ENCODE measurements at regions not wholly inside any gene's neighbourhood (a gene's known extent, or its start where the extent isn't known, plus 50 kb on each side); places are given as distances from the start of the nearest gene placed in this dataset.
"Not testable (repeated sequence)": the region's sequence is repeated elsewhere in the genome, so short reads cannot be mapped to it uniquely, and the experiment has no call there.

- no peak for DNase-seq (ENCODE audit: low read depth)
These were observed 120.5 kb downstream of the PHETA1 start for GRCh38 chr12:111248236-111249017.

DNA sequence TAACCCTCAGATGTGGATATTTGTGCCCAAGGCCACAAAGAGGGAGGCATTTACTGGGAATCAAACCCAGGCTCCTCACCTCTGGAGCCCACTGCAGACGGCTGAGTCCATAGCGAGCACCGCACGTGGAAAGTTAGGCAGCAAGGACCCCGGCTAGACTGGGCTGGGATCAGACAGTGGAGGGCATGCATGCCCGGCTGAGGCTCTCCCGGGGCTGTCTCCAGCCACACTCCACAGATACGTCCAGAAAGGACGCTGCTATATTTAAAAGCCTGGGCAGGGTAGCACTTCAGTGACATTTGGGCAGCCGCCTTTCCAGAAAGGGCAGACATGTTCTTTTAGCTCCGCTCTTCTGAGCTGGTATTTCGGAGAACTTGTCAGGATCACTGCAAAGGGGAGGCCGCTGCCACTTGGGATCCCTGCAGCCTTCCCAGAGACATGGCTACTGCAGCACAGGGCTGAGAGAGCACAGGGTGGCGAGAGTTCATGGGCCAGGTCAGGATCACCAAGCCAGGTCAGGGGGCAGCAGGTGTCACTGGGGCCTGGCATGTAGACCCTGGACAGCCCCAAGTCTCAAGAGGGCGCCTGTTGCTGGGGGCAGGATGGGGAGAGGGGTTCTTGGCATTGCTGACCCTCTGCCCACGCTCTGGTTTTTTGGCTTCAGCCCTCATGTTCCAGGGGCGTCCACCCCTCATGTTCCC lies 121.7 kb downstream of the PHETA1 start:
- DNase-seq (ENCODE audit: low read depth), result no peak

- DNase-seq (ENCODE audit: low read depth), result no peak
These were observed 122.4 kb downstream of the PHETA1 start for GRCh38 chr12:111246477-111247011.

GRCh38 chr12:111245701-111246476 lies 123.0 kb downstream of the PHETA1 start:
- no peak for DNase-seq (ENCODE audit: low read depth)

- DNase-seq (ENCODE audit: low read depth), result no peak
These were observed 124.2 kb downstream of the PHETA1 start for GRCh38 chr12:111244673-111245072.

DNA sequence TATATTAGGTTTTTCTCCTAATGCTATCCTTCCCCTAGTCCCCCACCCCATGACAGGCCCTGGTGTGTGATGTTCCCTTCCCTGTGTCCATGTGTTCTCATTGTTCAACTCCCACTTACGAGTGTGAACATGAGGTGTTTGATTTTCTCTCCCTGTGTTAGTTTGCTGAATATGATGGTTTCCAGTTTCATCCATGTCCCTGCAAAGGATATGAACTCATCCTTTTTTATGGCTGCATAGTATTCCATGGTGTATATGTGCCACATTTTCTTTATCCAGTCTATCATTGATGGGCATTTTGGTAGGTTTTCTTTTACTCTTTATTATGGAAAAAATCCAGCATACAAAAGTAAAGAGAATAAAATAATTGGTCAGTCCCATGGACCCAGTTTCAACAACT lies 126.1 kb downstream of the PHETA1 start:
- not testable (repeated sequence) for DNase-seq (ENCODE audit: low read depth)

DNA sequence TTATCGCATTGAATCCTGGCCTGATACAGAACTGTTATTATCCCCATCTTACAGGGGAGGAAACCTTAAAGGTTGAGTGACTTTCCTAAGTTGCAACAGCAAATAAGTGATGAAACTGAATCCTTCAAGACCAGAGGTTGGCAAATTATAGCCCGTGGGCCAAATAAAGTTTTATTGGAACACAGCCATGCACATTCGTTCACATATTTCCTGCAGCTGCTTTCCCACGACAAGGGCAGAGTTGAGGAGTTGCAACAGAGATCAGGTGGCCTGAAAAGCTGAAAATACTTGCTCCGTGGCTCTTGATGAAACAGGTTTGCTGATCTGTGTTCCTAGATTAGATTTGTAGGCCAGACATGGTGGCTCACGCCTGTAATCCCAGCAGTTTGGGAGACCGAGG lies 126.7 kb downstream of the PHETA1 start:
- DNase-seq (ENCODE audit: low read depth), result no peak

DNA sequence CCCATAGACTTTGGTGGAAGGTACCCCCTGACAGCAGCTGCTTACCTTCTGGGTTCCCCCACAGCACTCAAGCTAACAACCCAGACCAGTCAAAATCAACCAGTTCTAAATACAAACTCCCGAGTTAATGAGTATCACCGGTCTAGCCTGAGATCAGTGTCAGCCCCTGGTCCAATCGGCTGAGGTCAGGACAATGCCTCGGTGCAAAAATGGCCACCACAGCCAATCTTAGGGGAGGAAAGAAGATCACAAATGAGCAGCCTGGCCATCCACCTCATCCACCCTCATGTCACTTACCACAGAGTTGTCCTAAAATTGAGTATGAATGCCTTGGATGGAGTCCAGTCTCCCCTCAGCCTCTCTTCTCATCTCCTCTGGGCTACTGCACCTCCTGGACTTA lies 128.5 kb downstream of the PHETA1 start:
- DNase-seq (ENCODE audit: low read depth), result no peak

DNA sequence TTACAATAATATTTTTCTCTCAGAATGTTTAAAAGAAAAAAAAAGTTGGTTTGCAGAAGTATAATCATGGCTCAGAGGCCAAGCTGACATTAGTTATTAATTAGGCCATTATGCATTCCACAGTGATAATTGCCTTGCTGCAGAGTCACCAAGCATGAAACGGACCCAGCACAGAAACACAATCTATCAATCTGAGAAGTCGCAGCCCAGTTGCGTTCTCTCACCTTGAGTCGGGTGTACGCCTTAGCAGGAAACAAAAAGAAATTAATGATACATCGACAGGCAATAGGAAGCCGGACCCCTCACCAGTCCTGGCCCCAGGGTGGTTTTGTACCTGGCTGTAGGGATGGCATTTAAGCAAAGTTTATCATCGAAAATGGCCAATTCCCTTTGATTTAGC lies 129.7 kb downstream of the PHETA1 start:
- no peak for DNase-seq (ENCODE audit: low read depth)

- no peak for DNase-seq (ENCODE audit: low read depth)
These were observed 130.7 kb downstream of the PHETA1 start for GRCh38 chr12:111238075-111238734.

GRCh38 chr12:111234491-111234890 lies 134.4 kb downstream of the PHETA1 start:
- DNase-seq (ENCODE audit: low read depth), result not testable (repeated sequence)

- DNase-seq (ENCODE audit: low read depth), result no peak
These were observed 135.1 kb downstream of the PHETA1 start for GRCh38 chr12:111233786-111234185.

GRCh38 chr12:111230649-111231048 lies 138.2 kb downstream of the PHETA1 start:
- no peak for DNase-seq (ENCODE audit: low read depth)

- DNase-seq (ENCODE audit: low read depth), result no peak
These were observed 139.8 kb downstream of the PHETA1 start for GRCh38 chr12:111228916-111229666.

- no peak for DNase-seq (ENCODE audit: low read depth)
These were observed 141.1 kb downstream of the PHETA1 start for GRCh38 chr12:111227476-111228420.

DNA sequence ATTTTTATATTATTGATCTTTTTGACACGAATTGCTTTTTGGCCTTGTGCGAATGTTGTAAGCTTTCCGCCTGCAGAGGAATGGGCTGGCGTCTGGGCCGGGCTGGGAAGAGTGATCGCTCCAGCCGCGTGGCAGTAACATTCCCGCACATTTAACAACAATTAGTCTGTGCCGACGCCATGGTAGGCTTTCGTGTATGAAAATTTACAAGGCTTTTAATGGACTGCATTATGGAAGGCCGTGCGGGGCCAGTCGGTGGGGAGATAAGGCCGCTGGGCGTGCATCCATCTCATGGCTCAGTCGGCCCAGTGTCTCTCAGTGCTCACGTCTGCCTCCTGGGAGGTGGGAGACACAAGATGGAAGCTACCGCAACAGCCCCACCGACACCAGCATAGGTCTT lies 142.2 kb downstream of the PHETA1 start:
- no peak for DNase-seq (ENCODE audit: low read depth)

- no peak for DNase-seq (ENCODE audit: low read depth)
These were observed 143.6 kb downstream of the PHETA1 start for GRCh38 chr12:111225307-111225706.

DNA sequence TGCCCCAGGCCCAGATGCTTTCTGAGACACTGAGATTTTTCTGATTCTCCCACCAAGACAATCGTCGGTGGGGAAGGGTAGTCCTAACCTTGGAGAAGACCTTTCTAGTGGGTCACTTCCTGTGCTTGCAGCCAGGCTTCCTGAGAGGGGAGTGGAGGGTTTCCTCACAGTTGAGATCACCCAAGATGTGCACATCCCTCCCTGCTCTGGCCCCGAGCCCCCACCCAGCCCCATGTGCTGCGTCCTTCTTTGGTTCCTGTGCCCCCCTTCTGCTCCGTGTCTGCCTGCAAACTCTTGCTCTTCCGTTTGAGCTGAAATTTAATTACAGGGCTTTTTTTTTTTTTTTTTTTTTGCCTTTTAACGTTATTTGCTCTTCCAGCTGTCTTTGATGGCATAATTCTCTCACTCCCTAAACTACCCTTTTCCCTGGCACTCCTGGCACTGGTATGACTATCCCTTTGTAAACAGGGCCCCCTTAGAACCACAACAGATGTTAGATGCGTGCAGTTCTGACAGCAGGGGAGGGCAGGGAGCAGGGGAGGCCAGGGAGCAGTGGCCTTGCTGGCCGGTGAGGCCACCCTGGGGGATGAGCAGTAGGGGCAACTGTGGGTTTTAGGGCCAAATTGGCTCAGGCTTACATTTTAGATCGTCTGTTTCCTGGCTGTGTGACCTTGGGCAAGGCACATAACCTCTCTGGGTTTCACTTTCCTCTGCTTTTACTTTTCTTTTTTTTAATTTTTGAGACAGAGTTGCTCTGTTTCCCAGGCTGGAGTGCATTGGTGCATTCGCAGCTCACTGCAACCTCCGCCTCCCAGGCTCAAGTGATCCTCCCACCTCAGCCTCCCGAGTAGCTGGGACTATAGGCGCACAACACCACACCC lies 144.5 kb downstream of the PHETA1 start:
- DNase-seq (ENCODE audit: low read depth), result no peak

- no peak for DNase-seq (ENCODE audit: low read depth)
These were observed 146.4 kb downstream of the PHETA1 start for GRCh38 chr12:111222523-111222922.
